ENCODE measurements at regions not wholly inside any gene's neighbourhood (a gene's known extent, or its start where the extent isn't known, plus 50 kb on each side); places are given as distances from the start of the nearest gene placed in this dataset.

GRCh38 chr1:83115785-83116184, 883.1 kb downstream of the TTLL7 start:
- TF ChIP-seq, protein P1, sequence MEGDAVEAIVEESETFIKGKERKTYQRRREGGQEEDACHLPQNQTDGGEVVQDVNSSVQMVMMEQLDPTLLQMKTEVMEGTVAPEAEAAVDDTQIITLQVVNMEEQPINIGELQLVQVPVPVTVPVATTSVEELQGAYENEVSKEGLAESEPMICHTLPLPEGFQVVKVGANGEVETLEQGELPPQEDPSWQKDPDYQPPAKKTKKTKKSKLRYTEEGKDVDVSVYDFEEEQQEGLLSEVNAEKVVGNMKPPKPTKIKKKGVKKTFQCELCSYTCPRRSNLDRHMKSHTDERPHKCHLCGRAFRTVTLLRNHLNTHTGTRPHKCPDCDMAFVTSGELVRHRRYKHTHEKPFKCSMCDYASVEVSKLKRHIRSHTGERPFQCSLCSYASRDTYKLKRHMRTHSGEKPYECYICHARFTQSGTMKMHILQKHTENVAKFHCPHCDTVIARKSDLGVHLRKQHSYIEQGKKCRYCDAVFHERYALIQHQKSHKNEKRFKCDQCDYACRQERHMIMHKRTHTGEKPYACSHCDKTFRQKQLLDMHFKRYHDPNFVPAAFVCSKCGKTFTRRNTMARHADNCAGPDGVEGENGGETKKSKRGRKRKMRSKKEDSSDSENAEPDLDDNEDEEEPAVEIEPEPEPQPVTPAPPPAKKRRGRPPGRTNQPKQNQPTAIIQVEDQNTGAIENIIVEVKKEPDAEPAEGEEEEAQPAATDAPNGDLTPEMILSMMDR (IDR thresholded peaks at IDR 0.05; ENCODE audit: control insufficient read depth, insufficient read depth, low read depth, low read length, missing control alignments) = no peak
- H3K4me3 ChIP-seq (ENCODE audit: control insufficient read depth, low read depth, low read length) = no peak overlapping the region
- DNase-seq (ENCODE audit: low read depth) = no peak

GRCh38 chr1:83114136-83114834, 884.6 kb downstream of the TTLL7 start:
- H3K4me3 ChIP-seq (ENCODE audit: control insufficient read depth, low read depth, low read length) = no peak overlapping the region
- no peak for DNase-seq (ENCODE audit: low read depth)
- TF ChIP-seq, protein P1 (IDR thresholded peaks at IDR 0.05; ENCODE audit: control insufficient read depth, insufficient read depth, low read depth, low read length, missing control alignments) = no peak

GRCh38 chr1:83113652-83114051, 885.3 kb downstream of the TTLL7 start:
- TF ChIP-seq, protein P1 (IDR thresholded peaks at IDR 0.05; ENCODE audit: control insufficient read depth, insufficient read depth, low read depth, low read length, missing control alignments) = no peak
- H3K4me3 ChIP-seq (ENCODE audit: control insufficient read depth, low read depth, low read length) = no peak overlapping the region
- no peak for DNase-seq (ENCODE audit: low read depth)

- TF ChIP-seq, protein P1 (IDR thresholded peaks at IDR 0.05; ENCODE audit: control insufficient read depth, insufficient read depth, low read depth, low read length, missing control alignments) = no peak
- no peak for DNase-seq (ENCODE audit: low read depth)
- H3K4me3 ChIP-seq (ENCODE audit: control insufficient read depth, low read depth, low read length) = no peak overlapping the region
These were observed 886.6 kb downstream of the TTLL7 start for GRCh38 chr1:83112248-83112885.

GRCh38 chr1:83110156-83110555, 888.8 kb downstream of the TTLL7 start:
- TF ChIP-seq, protein P1 (IDR thresholded peaks at IDR 0.05; ENCODE audit: control insufficient read depth, insufficient read depth, low read depth, low read length, missing control alignments) = no peak
- H3K4me3 ChIP-seq (ENCODE audit: control insufficient read depth, low read depth, low read length) = no peak overlapping the region
- no peak for DNase-seq (ENCODE audit: low read depth)

DNA sequence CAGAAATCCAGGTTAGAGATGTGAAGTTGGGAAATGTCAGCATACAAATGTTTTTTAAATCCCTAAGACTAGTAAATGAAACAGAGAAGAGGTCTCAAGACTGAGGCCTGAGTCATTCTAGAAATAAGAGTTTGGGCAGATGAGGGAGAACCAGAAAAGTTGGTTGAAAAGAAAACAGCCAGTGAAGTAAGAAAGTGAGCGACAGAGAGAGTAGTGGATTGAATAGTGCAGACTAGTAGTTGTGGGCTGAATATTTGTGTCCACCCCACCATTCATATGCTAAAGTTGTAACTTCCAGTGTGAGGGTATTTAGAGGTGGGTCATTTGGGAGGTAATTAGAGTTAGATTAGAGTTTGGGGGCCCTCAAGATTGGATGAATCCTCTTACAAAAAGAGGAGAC, 889.2 kb downstream of the TTLL7 start:
- DNase-seq (ENCODE audit: low read depth) = no peak
- H3K4me3 ChIP-seq (ENCODE audit: control insufficient read depth, low read depth, low read length) = no peak overlapping the region
- TF ChIP-seq, protein P1 (IDR thresholded peaks at IDR 0.05; ENCODE audit: control insufficient read depth, insufficient read depth, low read depth, low read length, missing control alignments) = no peak
